Fibroblast of mammary gland (primary cell): ENCODE measurements at regions not wholly inside any gene's neighbourhood (a gene's known extent, or its start where the extent isn't known, plus 50 kb on each side); places are given as distances from the start of the nearest gene placed in this dataset.

Experiments
- DNase-seq: peaks from one replicate; pipeline ENCODE4 v3.0.0-alpha.2; 2010; ENCODE audit warnings: low read depth
- H3K4me3 ChIP-seq: 2 replicates; pipeline ENCODE4 v1.5.1; 2011; ENCODE audit warnings: low read depth, mild to moderate bottlenecking, low read length, moderate library complexity; ENCODE audit not compliant: control insufficient read depth
- TF ChIP-seq, protein P1 (sequence below): conservative IDR thresholded peaks from 2 replicates; pipeline ENCODE4 v1.5.1; 2011; ENCODE audit warnings: low read depth, low read length, inconsistent platforms; ENCODE audit not compliant: control insufficient read depth, insufficient read depth

DNA sequence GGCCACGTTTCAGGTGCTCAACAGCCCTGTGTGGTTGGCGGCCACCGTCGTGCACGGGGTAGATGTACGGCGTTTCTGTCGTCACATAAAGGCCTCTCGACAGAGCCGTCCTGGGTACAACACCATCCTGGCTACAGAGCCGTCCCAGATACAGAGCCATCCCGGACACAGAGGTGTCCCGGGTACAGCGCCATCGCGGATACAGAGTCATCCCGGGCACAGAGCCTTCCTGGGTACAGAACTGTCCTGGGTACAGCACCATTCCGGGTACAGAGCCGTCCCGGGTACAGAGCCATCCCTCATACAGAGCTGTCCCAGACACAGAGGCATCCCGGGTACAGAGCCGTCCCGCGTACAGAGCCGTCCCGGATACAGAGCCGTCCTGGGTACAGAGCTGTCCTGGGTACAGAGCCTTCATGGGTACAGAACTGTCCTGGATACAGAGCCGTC lies 222.7 kb upstream of the SOX1 start:
- TF ChIP-seq, protein P1, sequence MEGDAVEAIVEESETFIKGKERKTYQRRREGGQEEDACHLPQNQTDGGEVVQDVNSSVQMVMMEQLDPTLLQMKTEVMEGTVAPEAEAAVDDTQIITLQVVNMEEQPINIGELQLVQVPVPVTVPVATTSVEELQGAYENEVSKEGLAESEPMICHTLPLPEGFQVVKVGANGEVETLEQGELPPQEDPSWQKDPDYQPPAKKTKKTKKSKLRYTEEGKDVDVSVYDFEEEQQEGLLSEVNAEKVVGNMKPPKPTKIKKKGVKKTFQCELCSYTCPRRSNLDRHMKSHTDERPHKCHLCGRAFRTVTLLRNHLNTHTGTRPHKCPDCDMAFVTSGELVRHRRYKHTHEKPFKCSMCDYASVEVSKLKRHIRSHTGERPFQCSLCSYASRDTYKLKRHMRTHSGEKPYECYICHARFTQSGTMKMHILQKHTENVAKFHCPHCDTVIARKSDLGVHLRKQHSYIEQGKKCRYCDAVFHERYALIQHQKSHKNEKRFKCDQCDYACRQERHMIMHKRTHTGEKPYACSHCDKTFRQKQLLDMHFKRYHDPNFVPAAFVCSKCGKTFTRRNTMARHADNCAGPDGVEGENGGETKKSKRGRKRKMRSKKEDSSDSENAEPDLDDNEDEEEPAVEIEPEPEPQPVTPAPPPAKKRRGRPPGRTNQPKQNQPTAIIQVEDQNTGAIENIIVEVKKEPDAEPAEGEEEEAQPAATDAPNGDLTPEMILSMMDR: no peak
- DNase-seq: no peak
- H3K4me3 ChIP-seq: no peak overlapping the region

DNA sequence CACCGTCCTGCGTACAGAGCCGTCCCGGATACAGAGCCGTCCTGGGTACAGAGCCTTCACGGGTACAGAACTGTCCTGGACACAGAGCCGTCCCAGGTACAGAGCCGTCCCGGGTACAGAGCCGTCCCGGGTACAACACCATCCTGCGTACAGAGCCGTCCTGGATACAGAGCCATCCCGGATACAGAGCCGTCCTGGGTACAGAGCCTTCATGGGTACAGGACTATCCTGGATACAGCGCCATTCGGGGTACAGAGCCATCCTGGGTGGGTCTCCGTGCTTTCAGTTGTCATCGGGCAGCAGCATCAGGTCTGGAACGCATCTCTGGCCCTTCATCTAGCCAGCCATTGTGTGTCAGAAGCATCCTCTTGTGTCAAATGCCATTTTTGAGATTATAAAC lies 222.3 kb upstream of the SOX1 start:
- H3K4me3 ChIP-seq: no peak overlapping the region
- no peak for DNase-seq
- TF ChIP-seq, protein P1: no peak

DNA sequence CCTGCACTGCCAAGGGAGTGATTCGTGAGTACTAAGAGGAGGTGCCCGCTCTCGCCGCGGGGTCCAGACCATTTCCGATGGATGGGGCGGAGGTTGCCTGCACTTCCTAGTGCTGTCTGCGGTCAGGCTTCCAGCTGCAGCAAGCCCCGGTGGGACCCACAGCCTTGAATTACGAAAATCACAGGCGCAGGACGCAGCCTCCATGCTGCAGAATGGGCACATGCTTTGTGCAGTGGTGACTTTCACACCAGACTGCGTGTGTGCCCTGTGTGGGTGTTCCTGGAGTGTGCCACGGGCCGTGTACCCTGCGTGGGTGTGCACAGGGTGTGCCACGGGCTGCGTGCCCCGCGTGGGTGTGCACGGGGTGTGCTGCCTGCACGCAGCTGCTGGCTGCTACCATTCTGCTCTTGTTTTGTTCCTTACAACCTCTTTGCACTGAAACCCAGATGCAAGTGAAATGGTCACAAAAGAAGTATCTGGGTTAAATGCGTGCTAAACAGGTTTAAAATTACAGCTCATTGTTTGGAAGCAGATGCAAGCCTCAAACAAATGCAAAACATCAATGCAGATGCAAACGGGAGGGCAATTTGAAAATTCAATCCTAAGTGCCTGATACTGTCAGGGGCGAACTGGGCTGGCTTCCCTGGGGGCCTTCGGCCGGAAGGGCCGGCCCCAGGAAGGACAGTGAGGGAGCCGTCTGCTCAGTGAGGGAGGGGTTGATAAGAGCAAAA lies 221.2 kb upstream of the SOX1 start:
- TF ChIP-seq, protein P1: no peak
- DNase-seq: no peak
- H3K4me3 ChIP-seq: no peak overlapping the region

DNA sequence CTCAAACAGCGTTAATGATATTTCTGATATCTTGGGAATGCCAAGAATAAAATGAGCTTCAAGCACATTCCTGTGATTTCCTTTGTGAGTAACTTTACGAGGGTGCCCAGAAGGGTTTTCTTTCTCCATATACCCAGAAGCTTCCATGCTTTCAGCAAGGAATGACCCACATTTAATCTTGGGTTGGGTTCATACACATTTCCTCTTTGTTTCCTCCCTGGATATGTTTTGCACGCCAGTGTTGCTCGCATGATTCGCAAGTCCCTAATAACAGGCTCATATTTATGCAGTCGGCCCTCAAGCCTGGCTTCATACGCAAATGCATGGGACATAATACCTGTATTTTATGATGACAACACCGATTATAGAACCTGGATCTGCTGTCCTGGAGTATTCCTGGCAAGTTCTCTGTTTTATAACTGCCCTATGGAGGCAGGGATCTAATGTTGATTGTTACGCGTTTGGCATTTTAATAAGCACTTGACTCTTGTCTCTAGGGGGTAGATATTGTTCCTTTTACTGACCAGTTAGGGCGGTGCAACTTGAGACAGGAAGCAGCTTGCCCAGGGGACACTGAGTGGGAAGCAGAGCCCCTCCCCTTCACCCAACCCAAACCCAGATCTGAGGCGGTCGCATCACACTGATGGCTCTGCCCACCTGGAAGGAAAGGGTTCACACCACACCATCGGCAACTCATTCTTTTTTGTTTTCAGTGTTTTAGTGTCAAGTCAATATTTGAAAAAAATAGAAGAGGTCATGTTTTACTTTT lies 220.4 kb upstream of the SOX1 start:
- no peak for DNase-seq
- no peak overlapping the region for H3K4me3 ChIP-seq
- TF ChIP-seq, protein P1: no peak

DNA sequence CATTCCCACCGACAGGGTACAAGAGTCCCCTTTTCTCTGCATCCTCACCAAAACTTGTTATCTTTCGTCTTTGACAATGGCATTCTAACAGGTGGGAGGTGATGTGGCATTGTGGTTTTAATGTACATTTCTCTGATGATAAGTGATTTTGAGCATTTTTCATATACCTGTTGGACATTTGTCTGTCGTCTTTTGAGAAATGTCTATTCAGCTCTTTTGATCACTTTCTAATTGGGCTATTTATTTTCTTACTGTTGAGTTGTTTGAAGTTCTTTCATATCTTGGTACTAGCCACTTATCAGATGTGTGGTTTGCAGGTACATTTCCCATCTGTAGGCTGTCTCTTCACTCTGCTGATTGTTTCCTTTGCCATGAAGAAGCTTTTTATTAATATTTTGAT lies 219.0 kb upstream of the SOX1 start:
- TF ChIP-seq, protein P1: no peak
- DNase-seq: no peak
- H3K4me3 ChIP-seq: no peak overlapping the region

DNA sequence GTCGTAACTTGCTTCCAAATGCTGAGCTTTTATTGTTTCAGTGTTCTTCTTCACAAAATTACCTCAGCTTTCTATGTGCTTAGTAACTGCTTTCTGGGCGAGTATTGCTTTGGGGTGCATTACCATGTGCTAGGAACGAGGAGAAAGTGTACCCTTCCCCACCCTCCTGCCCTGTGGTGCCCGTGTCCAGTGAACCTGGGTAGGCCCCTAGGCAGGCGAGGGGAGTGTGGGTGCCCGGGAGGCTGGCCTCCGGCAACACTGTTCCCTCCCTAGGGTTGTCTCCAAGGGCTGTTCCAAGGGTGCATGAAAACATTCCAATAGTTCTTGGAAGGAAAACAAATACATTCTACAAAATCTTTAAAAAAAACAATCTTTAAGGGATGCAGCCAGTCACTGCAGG lies 216.5 kb upstream of the SOX1 start:
- TF ChIP-seq, protein P1: no peak
- H3K4me3 ChIP-seq: no peak overlapping the region
- no peak for DNase-seq
